SHP77 treated with DMSO at 0.1 percent for 48 hours (cell line): ENCODE measurements at regions not wholly inside any gene's neighbourhood (a gene's known extent, or its start where the extent isn't known, plus 50 kb on each side); places are given as distances from the start of the nearest gene placed in this dataset.

Experiments used
- DNase-seq: peaks from one replicate; lab custom pipeline; 2025; lab: John Stamatoyannopoulos, UW

- no peak for DNase-seq
Measured at GRCh38 chr7:46009211-46009610, 88.1 kb upstream of the IGFBP3 start.

- no peak for DNase-seq
Measured at GRCh38 chr7:46007990-46008643, 87.0 kb upstream of the IGFBP3 start.

- DNase-seq: no peak
Measured at GRCh38 chr7:46007194-46007593, 86.1 kb upstream of the IGFBP3 start.

GRCh38 chr7:46006723-46007122 lies 85.7 kb upstream of the IGFBP3 start:
- DNase-seq: no peak

GRCh38 chr7:46006212-46006611 lies 85.1 kb upstream of the IGFBP3 start:
- DNase-seq: no peak

GRCh38 chr7:46004965-46005364 lies 83.9 kb upstream of the IGFBP3 start:
- no peak for DNase-seq

- DNase-seq: no peak
Measured at GRCh38 chr7:46003896-46004875, 83.1 kb upstream of the IGFBP3 start.

GRCh38 chr7:46003161-46003560 lies 82.1 kb upstream of the IGFBP3 start:
- no peak for DNase-seq

GRCh38 chr7:46000513-46000912 lies 79.4 kb upstream of the IGFBP3 start:
- no peak for DNase-seq

GRCh38 chr7:45999541-45999940 lies 78.5 kb upstream of the IGFBP3 start:
- no peak for DNase-seq

- DNase-seq: no peak
Measured at GRCh38 chr7:45998506-45998905, 77.4 kb upstream of the IGFBP3 start.

- no peak for DNase-seq
Measured at GRCh38 chr7:45993621-45994020, 72.5 kb upstream of the IGFBP3 start.

- no peak for DNase-seq
Measured at GRCh38 chr7:45992826-45993225, 71.8 kb upstream of the IGFBP3 start.

GRCh38 chr7:45990276-45990675 lies 69.2 kb upstream of the IGFBP3 start:
- DNase-seq: no peak

GRCh38 chr7:45988405-45989057 lies 67.5 kb upstream of the IGFBP3 start:
- DNase-seq: no peak

GRCh38 chr7:45987521-45988290 lies 66.6 kb upstream of the IGFBP3 start:
- DNase-seq: no peak

- no peak for DNase-seq
Measured at GRCh38 chr7:45986355-45987298, 65.6 kb upstream of the IGFBP3 start.

GRCh38 chr7:45985902-45986301 lies 64.8 kb upstream of the IGFBP3 start:
- no peak for DNase-seq

- no peak for DNase-seq
Measured at GRCh38 chr7:45984386-45985295, 63.6 kb upstream of the IGFBP3 start.
